ENCODE measurements at regions not wholly inside any gene's neighbourhood (a gene's known extent, or its start where the extent isn't known, plus 50 kb on each side); places are given as distances from the start of the nearest gene placed in this dataset.
A peak's percentile ranks its signal among the peaks of the same experiment; 100 is the strongest.
"Not testable (repeated sequence)": the region's sequence is repeated elsewhere in the genome, so short reads cannot be mapped to it uniquely, and the experiment has no call there.

- TF ChIP-seq OSR1 (CRISPR knock-in tag; IDR thresholded peaks at IDR 0.05) (no peak), GLIS3 (CRISPR knock-in tag; IDR thresholded peaks at IDR 0.05) (no peak), ZNF565 (CRISPR knock-in tag; conservative IDR thresholded peaks at IDR 0.05; ENCODE audit: low read depth) (no peak), POU6F1 (CRISPR knock-in tag; IDR thresholded peaks at IDR 0.05; ENCODE audit: borderline replicate concordance, low read depth) (no peak), ARNTL (CRISPR knock-in tag; IDR thresholded peaks at IDR 0.05; ENCODE audit: borderline replicate concordance, low read depth) (no peak), ZFP3 (CRISPR knock-in tag; IDR thresholded peaks at IDR 0.05) (no peak)
- ATAC-seq: no peak
Observed at GRCh38 chr14:105694961-105695360, 168.6 kb downstream of the TMEM121 start.

- ATAC-seq: not testable (repeated sequence)
Observed at GRCh38 chr14:105696388-105696787, 170.0 kb downstream of the TMEM121 start.

GRCh38 chr14:105697414-105697813 is 171.0 kb downstream of the TMEM121 start:
- ATAC-seq: not testable (repeated sequence)

- ATAC-seq: not testable (repeated sequence)
Observed at GRCh38 chr14:105697955-105698354, 171.6 kb downstream of the TMEM121 start.

- peak; percentile 62 for ATAC-seq
Observed at GRCh38 chr14:105698940-105699556, 172.7 kb downstream of the TMEM121 start.

- peak; percentile 16; the same call in 1 of the 3 replicates for ATAC-seq
Observed at GRCh38 chr14:105699706-105700105, 173.3 kb downstream of the TMEM121 start.

GRCh38 chr14:105700146-105700545 is 173.8 kb downstream of the TMEM121 start:
- ATAC-seq: not testable (repeated sequence)

GRCh38 chr14:105700622-105701288 is 174.4 kb downstream of the TMEM121 start:
- no peak for ATAC-seq
- TF ChIP-seq ZNF8 (CRISPR knock-in tag; IDR thresholded peaks at IDR 0.05) (no peak), TCF4 (CRISPR knock-in tag; IDR thresholded peaks at IDR 0.05; ENCODE audit: borderline replicate concordance) (no peak), CSRNP3 (CRISPR knock-in tag; IDR thresholded peaks at IDR 0.05) (no peak), ZNF565 (CRISPR knock-in tag; conservative IDR thresholded peaks at IDR 0.05; ENCODE audit: low read depth) (no peak), ARNTL (CRISPR knock-in tag; IDR thresholded peaks at IDR 0.05; ENCODE audit: borderline replicate concordance, low read depth) (no peak), OSR1 (CRISPR knock-in tag; IDR thresholded peaks at IDR 0.05) (no peak), PPARA (CRISPR knock-in tag; IDR thresholded peaks at IDR 0.05; ENCODE audit: borderline replicate concordance) (no peak), ZFP30 (CRISPR knock-in tag; IDR thresholded peaks at IDR 0.05) (no peak), RARB (CRISPR knock-in tag; IDR thresholded peaks at IDR 0.05) (no peak), ZC3H10 (CRISPR knock-in tag; IDR thresholded peaks at IDR 0.05) (no peak), CREB5 (CRISPR knock-in tag; IDR thresholded peaks at IDR 0.05; ENCODE audit: low read depth) (no peak), ZFP3 (CRISPR knock-in tag; IDR thresholded peaks at IDR 0.05) (no peak), PATZ1 (CRISPR knock-in tag; IDR thresholded peaks at IDR 0.05; ENCODE audit: borderline replicate concordance) (no peak), POU6F1 (CRISPR knock-in tag; IDR thresholded peaks at IDR 0.05; ENCODE audit: borderline replicate concordance, low read depth) (no peak), TOX (CRISPR knock-in tag; IDR thresholded peaks at IDR 0.05; ENCODE audit: borderline replicate concordance) (no peak)
